BE2C (cell line): ENCODE measurements at regions not wholly inside any gene's neighbourhood (a gene's known extent, or its start where the extent isn't known, plus 50 kb on each side); places are given as distances from the start of the nearest gene placed in this dataset.

ENCODE experiments used
- DNase-seq: peaks from one replicate; pipeline ENCODE4 v3.0.0-alpha.2; 2020
- H3K27me3 ChIP-seq: fragments of 250-450 bp; sonication (Bioruptor Pico); 2 replicates; pipeline ENCODE4 v1.5.1; 2020; ENCODE audit warnings: mild to moderate bottlenecking
- H3K36me3 ChIP-seq: fragments of 250-450 bp; sonication (Bioruptor Pico); 2 replicates; pipeline ENCODE4 v1.5.1; 2020; ENCODE audit warnings: mild to moderate bottlenecking
- H3K4me1 ChIP-seq: fragments of 250-450 bp; sonication (Bioruptor Pico); 2 replicates; pipeline ENCODE4 v1.5.1; 2020
- H3K4me3 ChIP-seq: 2 replicates; pipeline ENCODE4 v1.5.1; 2011; ENCODE audit warnings: low read depth, low read length
- H3K9me3 ChIP-seq: fragments of 250-450 bp; sonication (Bioruptor Pico); 2 replicates; pipeline ENCODE4 v1.5.1; 2020
- CTCF ChIP-seq: IDR thresholded peaks from 2 replicates; pipeline ENCODE4 v1.5.1; 2012; ENCODE audit warnings: mild to moderate bottlenecking, low read depth, low read length

DNA sequence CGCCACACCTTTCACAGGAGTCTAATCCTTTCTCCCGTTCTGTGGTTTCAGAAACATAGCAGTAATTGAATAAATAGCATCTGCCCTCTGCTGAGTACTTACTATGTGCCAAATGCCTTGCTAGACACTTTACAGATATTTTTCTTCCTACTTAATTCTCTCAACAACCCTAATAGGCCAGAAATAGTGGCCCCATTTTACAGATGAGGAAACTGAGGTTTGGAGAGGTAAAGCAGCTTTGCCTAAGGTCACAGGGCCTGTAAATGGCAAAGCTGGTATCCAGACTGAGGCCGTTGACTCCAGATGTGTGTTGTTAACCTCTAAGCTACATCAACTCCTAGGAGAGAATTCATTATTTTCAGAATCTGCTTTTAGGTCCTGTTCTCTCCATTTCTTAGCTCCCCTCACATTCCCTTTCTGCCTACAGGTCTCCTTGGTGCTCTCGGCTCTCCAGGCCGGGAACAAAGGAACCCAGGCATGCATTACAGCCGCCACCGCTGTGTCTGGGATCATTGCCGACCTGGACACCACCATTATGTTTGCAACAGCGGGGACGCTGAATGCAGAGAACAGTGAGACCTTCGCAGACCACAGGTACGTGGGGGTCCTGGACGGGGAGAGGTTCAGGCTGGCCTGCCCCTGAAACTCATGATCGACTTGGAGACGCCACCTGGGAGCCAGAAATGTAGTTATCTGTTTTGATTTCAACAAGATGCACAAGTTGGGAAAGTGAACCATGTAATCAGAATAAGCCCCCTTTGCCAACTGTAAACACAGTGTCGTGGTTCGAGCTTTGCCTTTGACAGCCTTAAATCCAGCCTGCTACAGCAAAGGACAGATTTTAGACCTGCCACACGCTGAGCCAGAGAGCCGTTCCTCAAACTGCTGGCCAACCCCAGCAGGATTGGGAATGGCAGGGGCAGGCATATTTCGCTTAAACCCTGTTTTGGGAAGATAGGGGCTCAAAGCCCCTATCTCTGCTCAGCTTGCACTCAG, 246.5 kb upstream of the TPM1 start:
- H3K4me1 ChIP-seq: peaks cover 13% of the 10 kb centered on the region
- no peaks in the 10 kb centered on the region for H3K36me3 ChIP-seq
- H3K4me3 ChIP-seq: no peak overlapping the region
- H3K27me3 ChIP-seq: no peaks in the 10 kb centered on the region
- TF ChIP-seq CTCF: no peak
- no peaks in the 10 kb centered on the region for H3K9me3 ChIP-seq
- DNase-seq: no peak

DNA sequence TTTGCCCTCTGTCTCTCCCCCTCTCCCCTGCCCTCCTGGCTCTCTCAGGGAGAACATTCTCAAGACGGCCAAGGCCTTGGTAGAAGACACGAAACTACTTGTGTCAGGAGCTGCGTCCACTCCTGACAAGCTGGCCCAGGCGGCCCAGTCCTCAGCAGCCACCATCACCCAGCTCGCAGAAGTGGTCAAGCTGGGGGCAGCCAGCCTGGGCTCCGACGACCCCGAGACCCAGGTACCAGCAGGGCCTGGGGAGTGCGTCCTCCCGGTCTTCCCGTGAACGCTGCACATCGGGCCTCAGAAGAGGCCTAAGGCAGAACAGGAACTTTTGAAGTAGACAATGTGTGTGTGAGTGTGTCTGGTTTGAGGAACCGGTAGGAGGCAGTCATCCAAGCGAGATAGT, 245.4 kb upstream of the TPM1 start:
- Histone ChIP-seq H3K4me3 (no peak overlapping the region), H3K4me1 (peaks cover 13% of the 10 kb centered on the region), H3K9me3 (no peaks in the 10 kb centered on the region), H3K36me3 (no peaks in the 10 kb centered on the region), H3K27me3 (no peaks in the 10 kb centered on the region)
- DNase-seq: no peak
- no peak for TF ChIP-seq CTCF

- no peak overlapping the region for H3K4me3 ChIP-seq
- no peak for TF ChIP-seq CTCF
- no peaks in the 10 kb centered on the region for H3K36me3 ChIP-seq
- peak; percentile 54 for DNase-seq
- H3K27me3 ChIP-seq: no peaks in the 10 kb centered on the region
- peaks cover 14% of the 10 kb centered on the region for H3K4me1 ChIP-seq
- H3K9me3 ChIP-seq: no peaks in the 10 kb centered on the region
Observed at GRCh38 chr15:62798536-62798935, 244.0 kb upstream of the TPM1 start.

DNA sequence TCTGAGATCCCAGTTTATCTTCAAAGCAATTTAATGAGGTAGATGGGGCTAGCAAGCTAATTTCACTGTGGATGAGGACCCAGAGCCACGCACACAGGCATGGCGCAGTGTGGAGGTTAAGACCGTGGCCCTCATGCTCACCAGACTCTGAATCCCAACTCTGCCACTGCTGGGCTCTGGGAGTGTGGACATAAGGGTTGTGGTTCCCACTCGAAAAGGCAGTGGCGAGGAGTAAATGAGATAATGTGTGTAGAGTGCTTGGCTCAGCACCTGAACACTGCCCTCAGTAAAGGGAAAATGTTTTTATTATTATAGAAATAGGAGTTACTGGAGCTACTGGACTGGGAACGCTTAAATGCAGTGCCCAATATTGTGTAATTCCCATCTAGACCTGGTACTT, 243.5 kb upstream of the TPM1 start:
- Histone ChIP-seq H3K27me3 (no peaks in the 10 kb centered on the region), H3K9me3 (no peaks in the 10 kb centered on the region), H3K4me3 (no peak overlapping the region), H3K4me1 (peaks cover 17% of the 10 kb centered on the region), H3K36me3 (no peaks in the 10 kb centered on the region)
- no peak for DNase-seq
- no peak for TF ChIP-seq CTCF

GRCh38 chr15:62799919-62800318, 242.6 kb upstream of the TPM1 start:
- H3K4me1 ChIP-seq: peaks cover 17% of the 10 kb centered on the region
- no peak for TF ChIP-seq CTCF
- no peak overlapping the region for H3K4me3 ChIP-seq
- H3K27me3 ChIP-seq: no peaks in the 10 kb centered on the region
- no peaks in the 10 kb centered on the region for H3K9me3 ChIP-seq
- no peaks in the 10 kb centered on the region for H3K36me3 ChIP-seq
- no peak for DNase-seq

DNA sequence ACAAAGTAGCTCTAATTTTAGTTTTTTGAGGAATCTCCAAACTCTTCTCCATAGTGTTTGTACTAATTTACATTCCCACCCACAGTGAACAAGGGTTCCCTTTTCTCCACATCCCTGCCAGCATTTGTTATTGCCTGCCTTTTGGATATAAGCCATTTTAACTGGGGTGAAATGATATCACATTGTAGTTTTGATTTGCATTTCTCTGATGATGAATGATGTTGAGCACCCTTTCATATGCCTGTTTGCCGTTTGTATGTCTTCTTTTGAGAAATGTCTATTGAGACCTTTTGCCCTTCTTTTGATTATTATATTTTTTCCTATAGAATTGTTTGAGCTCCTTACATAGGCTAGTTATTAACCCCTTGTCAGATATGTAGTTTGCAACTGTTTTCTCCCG, 239.9 kb upstream of the TPM1 start:
- no peaks in the 10 kb centered on the region for H3K9me3 ChIP-seq
- no peak for DNase-seq
- no peaks in the 10 kb centered on the region for H3K27me3 ChIP-seq
- H3K36me3 ChIP-seq: no peaks in the 10 kb centered on the region
- H3K4me1 ChIP-seq: peaks cover 27% of the 10 kb centered on the region
- H3K4me3 ChIP-seq: no peak overlapping the region
- TF ChIP-seq CTCF: no peak
